ENCODE measurements at regions not wholly inside any gene's neighbourhood (a gene's known extent, or its start where the extent isn't known, plus 50 kb on each side); places are given as distances from the start of the nearest gene placed in this dataset.

GRCh38 chr1:55426619-55427018, 211.5 kb upstream of the USP24 start:
- H3K4me1 Mint-ChIP-seq = peaks cover 0 to 7% of the 10 kb centered on the region in 2 experiments; a peak in 2 of 4 replicates
- peaks cover 0 to 2% of the 10 kb centered on the region in 2 experiments; a peak in 1 of 5 replicates for H3K9me3 Mint-ChIP-seq
- TF ChIP-seq, protein P1, sequence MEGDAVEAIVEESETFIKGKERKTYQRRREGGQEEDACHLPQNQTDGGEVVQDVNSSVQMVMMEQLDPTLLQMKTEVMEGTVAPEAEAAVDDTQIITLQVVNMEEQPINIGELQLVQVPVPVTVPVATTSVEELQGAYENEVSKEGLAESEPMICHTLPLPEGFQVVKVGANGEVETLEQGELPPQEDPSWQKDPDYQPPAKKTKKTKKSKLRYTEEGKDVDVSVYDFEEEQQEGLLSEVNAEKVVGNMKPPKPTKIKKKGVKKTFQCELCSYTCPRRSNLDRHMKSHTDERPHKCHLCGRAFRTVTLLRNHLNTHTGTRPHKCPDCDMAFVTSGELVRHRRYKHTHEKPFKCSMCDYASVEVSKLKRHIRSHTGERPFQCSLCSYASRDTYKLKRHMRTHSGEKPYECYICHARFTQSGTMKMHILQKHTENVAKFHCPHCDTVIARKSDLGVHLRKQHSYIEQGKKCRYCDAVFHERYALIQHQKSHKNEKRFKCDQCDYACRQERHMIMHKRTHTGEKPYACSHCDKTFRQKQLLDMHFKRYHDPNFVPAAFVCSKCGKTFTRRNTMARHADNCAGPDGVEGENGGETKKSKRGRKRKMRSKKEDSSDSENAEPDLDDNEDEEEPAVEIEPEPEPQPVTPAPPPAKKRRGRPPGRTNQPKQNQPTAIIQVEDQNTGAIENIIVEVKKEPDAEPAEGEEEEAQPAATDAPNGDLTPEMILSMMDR (conservative IDR thresholded peaks at IDR 0.05) = no peak
- H3K23ac ChIP-seq (ENCODE audit: insufficient read length, low read depth, low read length) = no peak overlapping the region
- no peak overlapping the region for H3K9ac ChIP-seq (ENCODE audit: extremely low read depth, insufficient read length, low read length)
- H2BK120ac ChIP-seq (ENCODE audit: low read depth, low read length, poor library complexity, severe bottlenecking) = no peak overlapping the region
- H2AK5ac ChIP-seq (ENCODE audit: insufficient read length, low read length) = no peak overlapping the region
- H2BK12ac ChIP-seq (ENCODE audit: insufficient read length, low read depth, low read length) = no peak overlapping the region
- DNase-seq = no peak
- H3K4me1 ChIP-seq (ENCODE audit: insufficient read depth, low read length) = no peaks in the 10 kb centered on the region
- H4K20me1 ChIP-seq (ENCODE audit: control insufficient read depth, insufficient read depth, insufficient read length) = no peaks in the 10 kb centered on the region
- H3K79me2 ChIP-seq (ENCODE audit: insufficient read depth, low read length) = no peaks in the 10 kb centered on the region
- H3K27ac ChIP-seq (ENCODE audit: insufficient read length, low read depth, low read length) = no peak overlapping the region
- H3K4ac ChIP-seq (ENCODE audit: low read depth, low read length) = no peak overlapping the region
- H3K14ac ChIP-seq (ENCODE audit: insufficient read depth, low read length) = no peak overlapping the region
- no peaks in the 10 kb centered on the region for H3K27me3 ChIP-seq (ENCODE audit: insufficient read depth, low read length)
- H2AFZ ChIP-seq (ENCODE audit: low read length) = no peak overlapping the region
- no peak overlapping the region for H2BK20ac ChIP-seq (ENCODE audit: low read depth, low read length, poor library complexity, severe bottlenecking)
- H3K27ac Mint-ChIP-seq = no peak overlapping the region
- no peak overlapping the region for H3K56ac ChIP-seq (ENCODE audit: insufficient read length, low read depth, low read length)
- WGBS (ENCODE audit: extremely low coverage, insufficient read length, low lambda C conversion rate) = no CpG with 5 or more reads among the region's 2 CpGs
- no peak overlapping the region for H3K18ac ChIP-seq (ENCODE audit: insufficient read length, low read depth, low read length)
- no peaks in the 10 kb centered on the region for H3K9me3 ChIP-seq (ENCODE audit: control insufficient read depth, low read depth, low read length)
- no peak overlapping the region for H2BK15ac ChIP-seq (ENCODE audit: low read depth, low read length)
- no peak overlapping the region for H3T11ph ChIP-seq (ENCODE audit: low read length)
- H4K8ac ChIP-seq (replicated peaks; ENCODE audit: insufficient read length, low read depth, low read length) = no peak overlapping the region
- no peak overlapping the region for H3K4me2 ChIP-seq (ENCODE audit: insufficient read depth, insufficient read length, low read length)
- no peak overlapping the region for H2BK5ac ChIP-seq (ENCODE audit: insufficient read length, low read length)
- peaks cover 1% of the 10 kb centered on the region; the same call in 1 of the 2 replicates for H3K27me3 Mint-ChIP-seq (ENCODE audit: low read depth)
- no peaks in the 10 kb centered on the region for H3K79me1 ChIP-seq (ENCODE audit: insufficient read depth, low read depth, low read length, poor library complexity, severe bottlenecking)
- no peaks in the 10 kb centered on the region for H3K23me2 ChIP-seq (ENCODE audit: insufficient read length, low read depth, low read length, poor library complexity, severe bottlenecking)
- no peak overlapping the region for H4K91ac ChIP-seq (ENCODE audit: insufficient read length, low read depth, low read length)
- no peaks in the 10 kb centered on the region for H3K36me3 Mint-ChIP-seq (ENCODE audit: insufficient read depth in 1 of 3, low read depth in 3 of 3)
- no peak overlapping the region for H3K4me3 Mint-ChIP-seq
- H4K5ac ChIP-seq (ENCODE audit: insufficient read length, low read depth, low read length) = no peak overlapping the region

All from H9 (cell line).